ENCODE measurements at regions not wholly inside any gene's neighbourhood (a gene's known extent, or its start where the extent isn't known, plus 50 kb on each side); places are given as distances from the start of the nearest gene placed in this dataset.

DNA sequence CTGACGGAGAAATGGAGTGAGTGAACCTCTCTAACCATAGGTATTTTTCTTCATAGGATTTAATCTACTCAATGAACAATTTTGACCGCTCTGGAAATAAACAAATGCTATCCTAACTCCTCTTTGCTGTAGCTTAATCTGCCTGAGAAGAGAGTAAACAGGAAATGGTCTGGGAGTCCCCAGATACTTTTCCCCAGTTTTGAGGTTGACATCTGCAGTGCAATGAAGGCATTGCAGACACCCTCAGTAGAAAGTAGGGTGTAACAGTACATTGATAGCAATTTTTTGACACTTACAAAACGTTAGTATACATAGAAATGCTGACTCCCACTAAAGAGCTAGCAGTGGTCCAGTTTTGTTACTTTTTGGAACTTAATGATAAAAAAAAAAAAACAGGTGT is 495.9 kb upstream of the FAM241A start:
- POLR2A ChIA-PET = no interaction called here
- Histone ChIP-seq H3K79me2 (ENCODE audit: control insufficient read depth, insufficient read depth, low read length) (no peaks in the 10 kb centered on the region), H3K9me3 (replicated peaks; ENCODE audit: control insufficient read depth, insufficient read depth, low read length) (no peaks in the 10 kb centered on the region), H3K4me1 (ENCODE audit: control insufficient read depth, extremely low read depth, insufficient read depth, low read length) (no peaks in the 10 kb centered on the region), H3K27me3 (ENCODE audit: control insufficient read depth in 2 of 2, insufficient read depth in 2 of 2, low read length in 2 of 2) (peaks cover 15 to 16% of the 10 kb centered on the region in 2 experiments), H3K36me3 (ENCODE audit: control insufficient read depth in 2 of 2, extremely low read depth in 1 of 2, insufficient read depth in 2 of 2, low read length in 2 of 2) (no peaks in the 10 kb centered on the region), H2AFZ (ENCODE audit: low read depth, low read length) (no peak overlapping the region), H3K4me3 (replicated peaks in 1 of 3; ENCODE audit: insufficient read depth in 1 of 3, low read depth in 1 of 3, low read length in 3 of 3) (no peak overlapping the region), H3K27ac (ENCODE audit: insufficient read depth, low read depth, low read length) (no peak overlapping the region), H3K9ac (replicated peaks; ENCODE audit: extremely low read depth, insufficient read depth, low read length) (no peak overlapping the region), H4K20me1 (replicated peaks; ENCODE audit: control insufficient read depth, extremely low read depth, insufficient read depth, low read length) (no peaks in the 10 kb centered on the region), H3K9me1 (replicated peaks; ENCODE audit: control insufficient read depth, extremely low read depth, insufficient read depth, low read length) (no peaks in the 10 kb centered on the region), H3K4me2 (ENCODE audit: insufficient read depth, low read length) (no peak overlapping the region)
- FAIRE-seq (no peak), DNase-seq (ENCODE audit: low read depth, low spot score) (no peak)
- intact Hi-C loops (cut with micrococcal nuclease) = no loop called here
- dilution Hi-C loops (cut with MboI; ENCODE audit: extremely low pct_ligation_motif_present, low sequenced_read_pairs) = no loop called here
- BruUV-seq (replicated peaks) = no TSS peak
- TF ChIP-seq JUN (IDR thresholded peaks at IDR 0.05; ENCODE audit: borderline replicate concordance, insufficient read depth, insufficient read length, low read depth) = no peak
- TF ChIP-seq MYC (IDR thresholded peaks at IDR 0.05; ENCODE audit: low read depth, low read length) = no peak
- TF ChIP-seq POLR2A (IDR thresholded peaks at IDR 0.05; ENCODE audit: low read depth, low read length) = no peak
- TF ChIP-seq, protein P1, sequence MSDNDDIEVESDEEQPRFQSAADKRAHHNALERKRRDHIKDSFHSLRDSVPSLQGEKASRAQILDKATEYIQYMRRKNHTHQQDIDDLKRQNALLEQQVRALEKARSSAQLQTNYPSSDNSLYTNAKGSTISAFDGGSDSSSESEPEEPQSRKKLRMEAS (IDR thresholded peaks at IDR 0.05; ENCODE audit: insufficient read depth, insufficient read length) = no peak
- no peak for TF ChIP-seq FOS (IDR thresholded peaks at IDR 0.05; ENCODE audit: borderline replicate concordance, insufficient read depth, low read length)
- TF ChIP-seq, protein P2, sequence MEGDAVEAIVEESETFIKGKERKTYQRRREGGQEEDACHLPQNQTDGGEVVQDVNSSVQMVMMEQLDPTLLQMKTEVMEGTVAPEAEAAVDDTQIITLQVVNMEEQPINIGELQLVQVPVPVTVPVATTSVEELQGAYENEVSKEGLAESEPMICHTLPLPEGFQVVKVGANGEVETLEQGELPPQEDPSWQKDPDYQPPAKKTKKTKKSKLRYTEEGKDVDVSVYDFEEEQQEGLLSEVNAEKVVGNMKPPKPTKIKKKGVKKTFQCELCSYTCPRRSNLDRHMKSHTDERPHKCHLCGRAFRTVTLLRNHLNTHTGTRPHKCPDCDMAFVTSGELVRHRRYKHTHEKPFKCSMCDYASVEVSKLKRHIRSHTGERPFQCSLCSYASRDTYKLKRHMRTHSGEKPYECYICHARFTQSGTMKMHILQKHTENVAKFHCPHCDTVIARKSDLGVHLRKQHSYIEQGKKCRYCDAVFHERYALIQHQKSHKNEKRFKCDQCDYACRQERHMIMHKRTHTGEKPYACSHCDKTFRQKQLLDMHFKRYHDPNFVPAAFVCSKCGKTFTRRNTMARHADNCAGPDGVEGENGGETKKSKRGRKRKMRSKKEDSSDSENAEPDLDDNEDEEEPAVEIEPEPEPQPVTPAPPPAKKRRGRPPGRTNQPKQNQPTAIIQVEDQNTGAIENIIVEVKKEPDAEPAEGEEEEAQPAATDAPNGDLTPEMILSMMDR (IDR thresholded peaks at IDR 0.05; ENCODE audit: extremely low read depth in 1 of 2, insufficient read depth in 1 of 2, low read depth in 1 of 2, low read length in 2 of 2) = no peak
- no peak for TF ChIP-seq POLR2AphosphoS5 (IDR thresholded peaks at IDR 0.05; ENCODE audit: insufficient read depth, low read depth, low read length)
- no peak for TF ChIP-seq GATA2 (IDR thresholded peaks at IDR 0.05; ENCODE audit: insufficient read depth, insufficient read length, low read depth, low read length)
- no peak for TF ChIP-seq EZH2 (IDR thresholded peaks at IDR 0.05; ENCODE audit: borderline replicate concordance, low read depth, low read length, severe bottlenecking)
- CTCF ChIA-PET = interaction anchor here (1.2 to 3.5 kb wide), 3 partner anchors 8 to 382 kb away, joined by 3 to 11 read pairs (median 4); no protein-coding TSS in a partner anchor

Measured in endothelial cell of umbilical vein (primary cell).